ENCODE measurements at regions not wholly inside any gene's neighbourhood (a gene's known extent, or its start where the extent isn't known, plus 50 kb on each side); places are given as distances from the start of the nearest gene placed in this dataset.
"Not testable (repeated sequence)": the region's sequence is repeated elsewhere in the genome, so short reads cannot be mapped to it uniquely, and the experiment has no call there.

GRCh38 chr1:60694980-60695379 lies 387.4 kb upstream of the NFIA start:
- TF ChIP-seq REST (IDR thresholded peaks at IDR 0.05; ENCODE audit: insufficient replicate concordance, low read depth) (no peak), CTCF (IDR thresholded peaks at IDR 0.05; ENCODE audit: insufficient read depth, low read length) (no peak), GABPA (IDR thresholded peaks at IDR 0.05; ENCODE audit: low read depth) (no peak), POLR2AphosphoS5 (IDR thresholded peaks at IDR 0.05; ENCODE audit: low read depth) (no peak), SPI1 (IDR thresholded peaks at IDR 0.05; ENCODE audit: borderline replicate concordance, low read depth) (no peak)
- DNase-seq (ENCODE audit: low read depth in 1 of 2, low spot score in 1 of 2): no peak
- Histone ChIP-seq H3K27me3 (ENCODE audit: insufficient read depth, poor library complexity, severe bottlenecking) (no peaks in the 10 kb centered on the region), H3K27ac (replicated peaks) (no peak overlapping the region), H3K4me3 (replicated peaks; ENCODE audit: insufficient read depth, low read length) (no peak overlapping the region)

GRCh38 chr1:60692031-60692430 lies 390.3 kb upstream of the NFIA start:
- TF ChIP-seq REST (IDR thresholded peaks at IDR 0.05; ENCODE audit: insufficient replicate concordance, low read depth) (no peak), POLR2AphosphoS5 (IDR thresholded peaks at IDR 0.05; ENCODE audit: low read depth) (no peak), SPI1 (IDR thresholded peaks at IDR 0.05; ENCODE audit: borderline replicate concordance, low read depth) (no peak), CTCF (IDR thresholded peaks at IDR 0.05; ENCODE audit: insufficient read depth, low read length) (no peak), GABPA (IDR thresholded peaks at IDR 0.05; ENCODE audit: low read depth) (no peak)
- Histone ChIP-seq H3K27ac (replicated peaks) (no peak overlapping the region), H3K4me3 (replicated peaks; ENCODE audit: insufficient read depth, low read length) (no peak overlapping the region), H3K27me3 (ENCODE audit: insufficient read depth, poor library complexity, severe bottlenecking) (no peaks in the 10 kb centered on the region)
- DNase-seq (ENCODE audit: low read depth in 1 of 2, low spot score in 1 of 2): no peak

GRCh38 chr1:60688221-60688620 lies 394.1 kb upstream of the NFIA start:
- H3K27me3 ChIP-seq (ENCODE audit: insufficient read depth, poor library complexity, severe bottlenecking); H3K4me3 ChIP-seq (replicated peaks; ENCODE audit: insufficient read depth, low read length); DNase-seq (ENCODE audit: low read depth in 1 of 2, low spot score in 1 of 2); H3K27ac ChIP-seq (replicated peaks): not testable (repeated sequence)

GRCh38 chr1:60681095-60681860 lies 401.1 kb upstream of the NFIA start:
- Histone ChIP-seq H3K27ac (replicated peaks) (no peak overlapping the region), H3K27me3 (ENCODE audit: insufficient read depth, poor library complexity, severe bottlenecking) (no peaks in the 10 kb centered on the region), H3K4me3 (replicated peaks; ENCODE audit: insufficient read depth, low read length) (no peak overlapping the region)
- DNase-seq (ENCODE audit: low read depth in 1 of 2, low spot score in 1 of 2): no peak
- TF ChIP-seq GABPA (IDR thresholded peaks at IDR 0.05; ENCODE audit: low read depth) (no peak), POLR2AphosphoS5 (IDR thresholded peaks at IDR 0.05; ENCODE audit: low read depth) (no peak), SPI1 (IDR thresholded peaks at IDR 0.05; ENCODE audit: borderline replicate concordance, low read depth) (no peak), CTCF (IDR thresholded peaks at IDR 0.05; ENCODE audit: insufficient read depth, low read length) (no peak), REST (IDR thresholded peaks at IDR 0.05; ENCODE audit: insufficient replicate concordance, low read depth) (no peak)

Data from HL-60 (cell line).